Ishikawa (cell line): ENCODE measurements at regions not wholly inside any gene's neighbourhood (a gene's known extent, or its start where the extent isn't known, plus 50 kb on each side); places are given as distances from the start of the nearest gene placed in this dataset.

Source experiments
- CEBPB ChIP-seq: IDR thresholded peaks from 2 replicates; pipeline ENCODE4 v1.6.1; 2012
- CREB1 ChIP-seq: IDR thresholded peaks from 2 replicates; pipeline ENCODE4 v1.6.1; 2012; ENCODE audit warnings: low read depth
- EGR1 ChIP-seq: IDR thresholded peaks from 2 replicates; pipeline ENCODE4 v1.6.1; 2012
- EP300 ChIP-seq: IDR thresholded peaks from 2 replicates; pipeline ENCODE4 v1.6.1; 2012; ENCODE audit warnings: borderline replicate concordance
- FOXM1 ChIP-seq: IDR thresholded peaks from 2 replicates; pipeline ENCODE4 v1.6.1; 2012; ENCODE audit warnings: low read depth, borderline replicate concordance
- MAX ChIP-seq: IDR thresholded peaks from 2 replicates; pipeline ENCODE4 v1.6.1; 2012
- NFIC ChIP-seq: IDR thresholded peaks from 2 replicates; pipeline ENCODE4 v1.6.1; 2012
- RAD21 ChIP-seq: IDR thresholded peaks from 2 replicates; pipeline ENCODE4 v1.6.1; 2012; ENCODE audit warnings: low read depth
- TAF1 ChIP-seq: IDR thresholded peaks from 2 replicates; pipeline ENCODE4 v1.6.1; 2012; ENCODE audit warnings: low read depth, mild to moderate bottlenecking
- TCF12 ChIP-seq: IDR thresholded peaks from 2 replicates; pipeline ENCODE4 v1.6.1; 2012; ENCODE audit warnings: low read depth
- TEAD4 ChIP-seq: IDR thresholded peaks from 2 replicates; pipeline ENCODE4 v1.6.1; 2012
- USF1 ChIP-seq: IDR thresholded peaks from 2 replicates; pipeline ENCODE4 v1.6.1; 2012
- YY1 ChIP-seq: IDR thresholded peaks from 2 replicates; pipeline ENCODE4 v1.6.1; 2012; ENCODE audit warnings: low read depth
- ZBTB7A ChIP-seq: IDR thresholded peaks from 2 replicates; pipeline ENCODE4 v1.6.1; 2012; ENCODE audit warnings: low read depth
- TF ChIP-seq, protein P1 (sequence below): IDR thresholded peaks from 2 replicates; pipeline ENCODE4 v1.6.1; 2012; ENCODE audit warnings: low read depth, mild to moderate bottlenecking

- TF ChIP-seq TAF1 (no peak), MAX (no peak), NFIC (no peak), FOXM1 (no peak), CEBPB (no peak), CREB1 (no peak), RAD21 (no peak), ZBTB7A (no peak), USF1 (no peak), EGR1 (no peak), YY1 (no peak), TEAD4 (no peak), TCF12 (no peak), EP300 (no peak)
- TF ChIP-seq, protein P1, sequence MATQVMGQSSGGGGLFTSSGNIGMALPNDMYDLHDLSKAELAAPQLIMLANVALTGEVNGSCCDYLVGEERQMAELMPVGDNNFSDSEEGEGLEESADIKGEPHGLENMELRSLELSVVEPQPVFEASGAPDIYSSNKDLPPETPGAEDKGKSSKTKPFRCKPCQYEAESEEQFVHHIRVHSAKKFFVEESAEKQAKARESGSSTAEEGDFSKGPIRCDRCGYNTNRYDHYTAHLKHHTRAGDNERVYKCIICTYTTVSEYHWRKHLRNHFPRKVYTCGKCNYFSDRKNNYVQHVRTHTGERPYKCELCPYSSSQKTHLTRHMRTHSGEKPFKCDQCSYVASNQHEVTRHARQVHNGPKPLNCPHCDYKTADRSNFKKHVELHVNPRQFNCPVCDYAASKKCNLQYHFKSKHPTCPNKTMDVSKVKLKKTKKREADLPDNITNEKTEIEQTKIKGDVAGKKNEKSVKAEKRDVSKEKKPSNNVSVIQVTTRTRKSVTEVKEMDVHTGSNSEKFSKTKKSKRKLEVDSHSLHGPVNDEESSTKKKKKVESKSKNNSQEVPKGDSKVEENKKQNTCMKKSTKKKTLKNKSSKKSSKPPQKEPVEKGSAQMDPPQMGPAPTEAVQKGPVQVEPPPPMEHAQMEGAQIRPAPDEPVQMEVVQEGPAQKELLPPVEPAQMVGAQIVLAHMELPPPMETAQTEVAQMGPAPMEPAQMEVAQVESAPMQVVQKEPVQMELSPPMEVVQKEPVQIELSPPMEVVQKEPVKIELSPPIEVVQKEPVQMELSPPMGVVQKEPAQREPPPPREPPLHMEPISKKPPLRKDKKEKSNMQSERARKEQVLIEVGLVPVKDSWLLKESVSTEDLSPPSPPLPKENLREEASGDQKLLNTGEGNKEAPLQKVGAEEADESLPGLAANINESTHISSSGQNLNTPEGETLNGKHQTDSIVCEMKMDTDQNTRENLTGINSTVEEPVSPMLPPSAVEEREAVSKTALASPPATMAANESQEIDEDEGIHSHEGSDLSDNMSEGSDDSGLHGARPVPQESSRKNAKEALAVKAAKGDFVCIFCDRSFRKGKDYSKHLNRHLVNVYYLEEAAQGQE = no peak
Observed at GRCh38 chr20:60470366-60470765, 512.1 kb downstream of the CDH26 start.

DNA sequence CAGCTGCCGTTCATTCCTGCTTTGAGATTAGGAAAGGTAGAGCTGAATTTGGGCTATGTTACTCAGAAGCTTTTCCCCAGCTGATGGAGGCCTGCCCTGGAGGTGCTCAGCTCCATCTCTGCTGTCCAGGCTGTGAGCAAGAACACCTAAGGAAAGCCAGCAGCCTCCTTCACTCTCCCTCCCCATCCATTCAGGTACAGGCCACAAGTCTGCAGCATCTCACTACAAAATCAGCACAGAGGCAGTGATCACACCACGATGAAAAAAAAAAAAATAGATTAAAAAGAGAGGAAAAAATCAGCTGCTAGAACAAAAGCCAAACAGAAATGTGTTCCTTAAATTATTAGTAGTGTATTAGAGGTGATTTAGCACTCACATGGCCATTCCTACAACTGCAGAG is 515.0 kb downstream of the CDH26 start:
- TF ChIP-seq CREB1 (no peak), CEBPB (no peak), ZBTB7A (no peak), USF1 (no peak), FOXM1 (no peak), MAX (no peak)
- TF ChIP-seq, protein P1 = no peak

GRCh38 chr20:60474385-60474910 is 516.2 kb downstream of the CDH26 start:
- TF ChIP-seq EP300 = no peak

- TF ChIP-seq EGR1 (no peak), ZBTB7A (no peak), RAD21 (no peak), NFIC (no peak), TEAD4 (no peak), TAF1 (no peak), EP300 (no peak), MAX (no peak), TCF12 (no peak), USF1 (no peak), CEBPB (no peak), YY1 (no peak), CREB1 (no peak), FOXM1 (no peak)
- TF ChIP-seq, protein P1 = no peak
Observed at GRCh38 chr20:60476045-60476444, 517.8 kb downstream of the CDH26 start.

DNA sequence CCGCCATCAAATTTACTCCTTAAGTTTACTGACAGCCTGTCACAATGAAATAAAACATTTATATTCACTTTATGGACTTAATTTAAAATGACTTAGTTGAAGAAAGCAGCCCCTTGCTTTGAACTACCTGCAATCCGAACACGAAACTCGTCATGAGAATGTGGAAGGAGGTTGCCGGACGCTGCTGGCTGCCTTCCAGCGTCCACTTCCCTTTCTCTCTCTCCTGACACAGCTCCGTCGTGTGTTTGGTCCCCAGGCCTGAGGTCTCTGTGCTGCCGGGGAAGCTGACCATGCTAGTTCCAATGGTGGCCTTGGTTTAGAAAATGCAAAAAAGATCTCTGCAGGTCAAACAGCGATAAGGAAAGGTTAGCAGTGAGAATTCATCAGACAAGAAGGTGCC is 519.7 kb downstream of the CDH26 start:
- TF ChIP-seq TAF1 (no peak), TCF12 (no peak), EGR1 (no peak), CREB1 (no peak), CEBPB (no peak), NFIC (no peak), TEAD4 (no peak), FOXM1 (no peak), EP300 (no peak), MAX (no peak), USF1 (no peak), YY1 (no peak)
